ENCODE measurements at regions not wholly inside any gene's neighbourhood (a gene's known extent, or its start where the extent isn't known, plus 50 kb on each side); places are given as distances from the start of the nearest gene placed in this dataset.

GRCh38 chr6:151679941-151680340, 127.5 kb upstream of the ESR1 start:
- TF ChIP-seq CTCF (IDR thresholded peaks at IDR 0.05) (no peak), EP300 (IDR thresholded peaks at IDR 0.05) (no peak), POLR2A (IDR thresholded peaks at IDR 0.05) (no peak), POLR2AphosphoS5 (IDR thresholded peaks at IDR 0.05) (no peak)
